OCI-LY7 (cell line): ENCODE measurements at regions not wholly inside any gene's neighbourhood (a gene's known extent, or its start where the extent isn't known, plus 50 kb on each side); places are given as distances from the start of the nearest gene placed in this dataset.

Source experiments
- EZH2phosphoT487 ChIP-seq: fragments of 200-600 bp; sonication (generic); IDR thresholded peaks from 2 replicates; pipeline ENCODE4 v1.6.1; 2018; ENCODE audit warnings: low read depth, borderline replicate concordance, mild to moderate bottlenecking, mixed run types, antibody characterized with exemption, low read length, moderate library complexity, mixed read lengths
- TF ChIP-seq, protein P1 (sequence below): fragments of 200-600 bp; sonication (generic); conservative IDR thresholded peaks from 2 replicates; pipeline ENCODE4 v1.5.1; 2014; ENCODE audit warnings: mild to moderate bottlenecking, antibody characterized with exemption, low read length, moderate library complexity, mixed read lengths

DNA sequence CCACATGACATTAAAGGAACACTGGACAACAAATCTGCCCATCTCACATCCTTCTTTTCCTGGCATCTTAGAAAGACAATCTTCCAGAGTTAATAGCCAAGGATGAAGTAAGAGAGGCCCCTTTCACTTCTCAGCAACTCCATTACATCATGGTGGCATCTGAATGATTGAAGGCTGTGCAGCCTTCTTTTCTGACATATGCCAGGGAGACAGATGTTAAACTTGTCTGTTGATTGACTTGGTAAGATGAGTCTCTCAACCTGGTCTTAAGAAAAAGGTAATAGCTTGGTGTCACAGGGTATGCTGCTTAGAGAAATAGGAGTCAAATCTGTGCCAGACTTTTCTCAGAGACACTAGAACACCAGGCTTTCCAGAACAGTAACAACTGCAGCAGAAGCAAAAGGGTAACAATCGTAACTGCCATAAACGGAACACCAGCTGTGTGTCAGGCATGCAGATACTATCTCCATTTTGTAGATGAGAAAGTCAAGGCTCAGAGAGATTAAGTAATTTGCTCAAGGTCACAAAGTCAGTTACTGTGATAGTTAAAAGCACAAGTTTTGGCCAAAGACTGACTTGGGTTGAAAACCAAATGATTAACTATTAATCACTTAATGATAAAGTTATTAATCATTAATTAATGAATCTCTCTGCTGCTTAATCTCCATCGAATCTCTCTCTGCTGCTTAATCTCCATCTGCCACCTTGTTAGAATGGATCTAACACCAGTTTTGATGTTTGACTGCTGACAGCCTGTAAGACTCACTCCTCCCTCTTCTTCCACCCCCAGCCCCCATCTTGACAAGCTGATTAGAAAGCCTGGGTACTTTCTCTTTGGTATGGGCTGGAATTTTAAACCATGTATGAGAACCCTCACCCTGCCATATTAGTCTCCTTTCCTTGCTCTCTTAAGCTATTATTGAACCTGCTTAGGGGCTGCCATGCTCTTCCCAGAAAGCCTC lies 353.5 kb downstream of the ENC1 start:
- TF ChIP-seq, protein P1, sequence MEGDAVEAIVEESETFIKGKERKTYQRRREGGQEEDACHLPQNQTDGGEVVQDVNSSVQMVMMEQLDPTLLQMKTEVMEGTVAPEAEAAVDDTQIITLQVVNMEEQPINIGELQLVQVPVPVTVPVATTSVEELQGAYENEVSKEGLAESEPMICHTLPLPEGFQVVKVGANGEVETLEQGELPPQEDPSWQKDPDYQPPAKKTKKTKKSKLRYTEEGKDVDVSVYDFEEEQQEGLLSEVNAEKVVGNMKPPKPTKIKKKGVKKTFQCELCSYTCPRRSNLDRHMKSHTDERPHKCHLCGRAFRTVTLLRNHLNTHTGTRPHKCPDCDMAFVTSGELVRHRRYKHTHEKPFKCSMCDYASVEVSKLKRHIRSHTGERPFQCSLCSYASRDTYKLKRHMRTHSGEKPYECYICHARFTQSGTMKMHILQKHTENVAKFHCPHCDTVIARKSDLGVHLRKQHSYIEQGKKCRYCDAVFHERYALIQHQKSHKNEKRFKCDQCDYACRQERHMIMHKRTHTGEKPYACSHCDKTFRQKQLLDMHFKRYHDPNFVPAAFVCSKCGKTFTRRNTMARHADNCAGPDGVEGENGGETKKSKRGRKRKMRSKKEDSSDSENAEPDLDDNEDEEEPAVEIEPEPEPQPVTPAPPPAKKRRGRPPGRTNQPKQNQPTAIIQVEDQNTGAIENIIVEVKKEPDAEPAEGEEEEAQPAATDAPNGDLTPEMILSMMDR, result no peak
- no peak for TF ChIP-seq EZH2phosphoT487
